Limb (tissue), 2 donors: ENCODE measurements at regions not wholly inside any gene's neighbourhood (a gene's known extent, or its start where the extent isn't known, plus 50 kb on each side); places are given as distances from the start of the nearest gene placed in this dataset.

Source experiments
- DNase-seq, 2 donors: peaks; one replicate each; pipeline ENCODE4 v3.0.0-alpha.2; 2016; ENCODE audit errors: extremely low spot score in 2 of 2

DNA sequence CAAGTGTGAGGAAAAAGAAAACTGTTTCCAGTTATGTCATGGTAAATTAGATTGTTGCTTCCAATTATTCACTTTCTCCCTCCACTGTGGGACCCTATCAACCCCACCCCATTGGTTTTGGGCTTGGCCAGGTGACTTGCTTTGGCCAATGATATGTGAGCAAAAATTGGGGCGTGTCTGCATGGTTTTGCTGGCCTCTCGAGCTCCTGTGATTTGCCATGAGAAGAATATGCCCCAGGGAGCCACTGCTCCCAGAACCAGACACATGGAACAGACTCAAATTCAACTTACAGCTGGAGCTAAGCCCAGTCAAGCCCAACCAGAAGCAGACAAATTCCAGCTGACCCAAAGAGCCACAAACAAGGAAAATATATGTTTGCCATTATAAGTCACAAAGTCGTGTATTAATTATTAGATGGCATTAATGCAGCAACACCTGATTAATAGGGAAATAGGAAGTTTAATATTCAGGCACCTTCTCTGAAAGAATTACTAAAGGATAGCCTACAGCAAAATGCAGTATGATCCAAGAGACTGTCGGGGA is 248.9 kb downstream of the ANAPC1 start:
- DNase-seq, result no peak

DNA sequence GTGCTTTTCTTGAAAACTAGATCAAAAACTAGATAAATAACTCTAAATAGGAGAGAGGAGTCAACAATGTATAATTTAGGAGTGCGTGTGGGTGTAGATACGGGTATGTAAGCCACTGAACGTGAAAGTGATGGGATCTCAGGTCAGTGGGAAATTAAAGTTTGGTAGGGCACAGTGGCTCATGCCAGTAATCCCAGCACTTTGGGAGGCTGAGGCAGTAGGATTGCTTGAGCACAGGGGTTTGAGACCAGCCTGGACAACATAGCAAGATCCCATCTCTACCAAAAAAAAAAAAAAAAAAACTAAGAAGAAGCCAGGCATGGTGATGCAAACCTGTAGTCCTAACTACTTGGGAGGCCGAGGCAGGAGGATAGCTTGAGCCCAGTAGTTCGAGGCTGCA is 247.1 kb downstream of the ANAPC1 start:
- DNase-seq, result no peak

DNA sequence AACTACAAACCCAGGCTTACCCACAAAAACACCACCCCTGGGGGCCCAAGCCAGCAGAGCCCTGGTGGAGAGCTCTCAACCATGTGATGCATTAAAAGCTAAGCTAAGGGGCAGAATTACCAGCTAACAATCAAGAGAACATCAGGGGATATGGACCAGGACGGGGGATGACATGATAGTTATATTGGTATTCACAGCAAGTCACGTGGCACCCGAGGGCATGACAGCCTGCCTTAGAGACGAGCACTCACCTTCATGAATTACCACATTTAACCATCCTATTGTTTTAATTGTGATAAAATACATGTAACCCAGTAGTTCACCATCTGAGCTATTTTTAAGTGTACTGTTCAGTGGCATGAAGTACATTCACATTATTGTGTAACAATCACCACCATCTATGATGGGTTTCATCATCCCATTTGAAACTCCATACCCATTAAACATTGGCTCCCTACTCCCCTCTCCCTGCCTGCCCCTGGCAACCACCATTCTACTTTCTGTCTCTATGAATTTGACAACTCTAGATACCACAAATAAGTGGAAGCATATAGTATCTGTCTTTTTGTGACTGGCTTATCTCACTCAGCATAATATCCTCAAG is 245.6 kb downstream of the ANAPC1 start:
- DNase-seq, result no peak

DNA sequence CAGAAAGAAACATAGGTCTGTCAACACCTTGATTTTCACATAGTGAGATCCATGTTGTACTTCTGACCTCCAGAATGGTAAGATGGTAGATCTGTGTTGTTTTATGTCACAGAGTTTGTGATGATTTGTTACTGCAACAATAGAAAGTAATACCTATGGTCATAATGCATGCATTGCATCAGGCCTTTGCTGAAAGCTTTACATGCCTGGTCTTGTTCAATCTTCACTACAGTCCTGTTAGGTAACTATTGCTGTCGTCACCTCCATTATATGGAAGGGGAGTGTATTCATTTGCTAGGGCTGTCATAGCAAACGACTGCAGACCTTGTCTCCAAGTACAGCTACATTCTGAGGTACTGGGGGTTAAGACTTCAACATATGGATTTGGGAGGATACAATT is 243.5 kb downstream of the ANAPC1 start:
- no peak for DNase-seq

DNA sequence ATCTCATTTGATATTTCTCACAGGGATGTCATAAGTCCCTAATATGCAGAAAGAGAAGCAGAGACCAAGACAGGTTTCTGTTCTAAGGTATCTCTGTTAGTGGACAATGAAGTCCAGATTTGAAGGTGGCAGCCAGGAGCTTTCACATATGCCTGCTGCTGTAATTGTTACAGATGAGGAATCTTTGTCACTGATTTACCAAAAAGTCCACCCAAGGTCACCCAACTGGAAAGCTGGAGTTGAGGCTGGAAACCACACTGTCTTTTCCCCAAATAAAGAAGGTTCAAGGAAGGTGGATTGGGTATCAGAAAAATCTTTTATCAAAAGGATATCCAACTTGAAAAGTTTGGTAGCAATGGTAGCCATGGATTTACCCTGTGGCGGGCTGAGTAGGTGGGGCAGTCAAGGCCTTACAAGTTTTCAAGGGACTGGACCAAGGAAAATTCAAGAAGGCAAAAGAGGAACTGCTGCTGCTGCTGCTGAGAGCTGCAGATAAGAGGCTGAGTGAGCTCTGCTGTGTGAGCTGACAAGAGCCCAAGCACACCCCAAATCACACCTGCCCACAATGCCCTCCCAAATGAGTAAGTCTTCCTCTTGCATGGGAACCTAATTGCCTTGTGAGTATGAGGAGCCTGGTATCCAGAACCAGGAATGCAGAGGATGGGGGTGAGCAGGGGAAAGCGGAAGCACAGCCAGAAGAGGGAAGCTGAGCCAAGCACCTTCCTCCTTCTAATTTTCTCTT is 241.2 kb downstream of the ANAPC1 start:
- DNase-seq, result no peak

DNA sequence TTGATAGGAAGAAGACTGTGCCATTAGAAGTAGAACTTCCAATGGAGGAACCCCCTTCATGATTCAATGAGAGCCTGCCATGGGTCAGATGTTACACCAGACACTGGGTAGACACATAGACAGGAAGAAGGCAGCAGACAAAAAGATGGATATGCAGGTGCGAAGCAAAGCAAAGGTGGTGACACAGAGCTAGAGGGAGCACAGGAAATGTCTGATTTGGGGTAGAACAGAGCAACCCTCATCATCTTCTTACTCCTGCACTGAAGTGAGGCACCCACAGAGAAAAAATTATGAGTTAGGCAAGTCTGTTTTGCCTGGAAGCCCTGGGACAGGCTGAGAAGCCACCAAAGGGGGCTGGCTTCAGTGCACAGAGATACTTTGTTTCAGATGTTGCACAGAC is 240.2 kb downstream of the ANAPC1 start:
- no peak for DNase-seq

DNA sequence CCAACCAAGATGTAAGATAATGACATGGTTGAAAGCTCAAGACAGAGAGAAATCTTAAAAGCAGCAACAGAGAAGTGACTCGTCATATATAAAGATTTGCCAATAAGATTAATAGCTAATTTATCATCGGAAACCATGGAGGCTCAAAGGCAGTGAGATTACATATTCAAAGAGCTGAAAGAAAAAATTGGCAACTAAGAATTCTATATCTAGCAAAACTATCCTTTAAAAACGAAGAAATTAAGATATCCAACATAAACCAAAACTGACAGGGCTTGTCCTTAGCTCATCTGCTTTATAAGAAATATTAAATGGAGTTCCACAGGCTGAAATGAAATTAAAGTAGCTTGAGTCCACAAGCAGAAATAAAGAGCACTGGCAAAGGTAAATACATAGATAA is 236.6 kb downstream of the ANAPC1 start:
- DNase-seq, result no peak

DNA sequence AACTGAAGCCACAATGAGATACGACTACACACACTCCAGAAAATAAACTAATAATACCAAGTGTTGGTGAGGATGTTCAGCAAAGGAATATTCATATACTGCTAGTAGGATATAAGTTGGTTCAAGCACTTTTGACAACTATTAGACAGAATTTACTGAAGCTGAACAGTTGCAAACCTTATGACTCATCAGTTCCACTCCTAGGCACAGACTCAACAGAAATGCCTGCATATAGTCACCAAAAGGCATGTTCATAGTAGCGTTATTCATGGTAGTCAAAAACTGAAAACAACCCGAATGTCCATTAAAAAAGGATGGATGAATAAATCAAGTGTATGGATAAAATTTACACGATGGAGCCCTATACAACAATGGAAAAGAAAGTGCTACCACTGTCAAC is 232.0 kb downstream of the ANAPC1 start:
- no peak for DNase-seq

DNA sequence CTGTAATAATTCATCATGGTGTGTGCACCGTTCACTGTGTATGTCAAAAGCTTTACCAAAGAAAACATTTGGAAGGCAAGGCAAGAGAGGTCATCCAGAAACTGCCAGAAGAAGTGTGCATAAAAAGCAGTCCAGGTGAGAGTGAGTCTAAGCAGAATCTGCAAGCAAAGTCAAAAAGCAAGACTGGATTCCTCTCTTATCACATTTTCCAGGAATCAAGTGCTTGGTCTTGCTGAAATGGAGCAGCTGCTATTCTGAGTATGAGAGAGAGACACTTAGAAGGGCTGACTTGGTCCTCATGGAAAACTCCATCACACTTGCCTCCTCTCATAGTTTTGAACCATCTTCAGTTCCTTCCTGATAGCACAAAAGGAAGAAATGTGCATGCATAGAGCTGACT is 231.3 kb downstream of the ANAPC1 start:
- DNase-seq, result no peak

DNA sequence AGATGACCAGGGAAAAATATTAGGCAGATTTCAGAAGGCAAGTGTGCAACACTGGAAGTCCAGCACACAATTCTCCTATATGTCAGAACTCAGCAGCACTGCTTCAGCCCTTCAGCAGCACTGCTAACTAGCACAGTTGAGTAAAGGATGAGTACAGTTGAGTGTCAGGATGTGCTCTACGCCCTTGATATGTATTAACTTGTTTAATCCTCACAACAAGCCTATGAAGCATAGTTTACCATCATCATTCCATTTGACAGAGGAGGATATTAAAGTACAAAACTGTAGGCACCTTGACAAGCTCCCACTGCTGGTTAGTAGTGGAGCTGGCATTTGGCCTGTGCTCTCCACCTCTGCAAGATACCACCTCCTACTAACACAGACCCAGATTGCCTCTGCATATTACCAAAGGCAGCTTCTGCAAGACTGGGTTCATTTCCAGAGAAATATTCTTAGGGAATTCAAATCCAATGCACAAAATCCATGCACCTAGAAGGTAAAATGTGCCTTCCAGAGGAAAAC is 230.8 kb downstream of the ANAPC1 start:
- no peak for DNase-seq

DNA sequence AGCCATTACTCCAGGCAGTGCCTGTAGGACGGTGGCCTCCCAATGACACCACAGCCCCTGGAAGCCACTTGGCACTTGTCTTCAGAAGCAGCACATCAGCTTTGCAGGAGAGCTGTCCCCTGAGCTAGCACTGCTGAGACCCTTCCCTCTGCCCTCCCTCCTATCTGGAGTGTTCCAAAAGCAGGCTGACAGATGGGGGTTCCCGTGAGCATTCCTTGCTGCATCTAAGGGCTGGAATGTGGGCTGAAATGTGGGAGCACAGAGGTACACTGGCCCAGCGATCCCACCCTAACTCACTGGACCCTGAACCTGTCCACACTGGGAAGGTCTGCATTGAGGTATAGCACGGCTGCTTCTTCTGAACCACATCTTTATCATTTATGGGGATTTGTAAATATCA is 230.1 kb downstream of the ANAPC1 start:
- DNase-seq, result no peak

DNA sequence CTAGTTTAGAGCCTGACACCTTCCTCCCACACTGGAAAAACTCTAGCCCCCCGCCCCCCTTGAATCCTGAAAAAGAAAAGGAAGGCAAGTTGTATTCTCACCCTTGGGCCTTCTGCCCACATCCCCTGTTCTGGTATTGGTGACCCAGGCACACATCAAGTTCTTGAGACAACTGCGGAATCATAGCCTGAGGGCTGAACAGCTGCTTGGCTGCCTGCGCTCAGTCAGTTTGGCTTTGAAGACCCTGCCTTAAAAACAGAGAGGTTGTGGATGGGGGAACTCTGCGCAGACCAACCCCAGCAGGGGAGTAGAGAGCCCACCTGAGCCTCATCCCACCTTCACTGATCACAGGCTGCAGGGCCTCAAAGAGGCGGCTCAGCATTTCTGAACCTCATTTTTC is 229.2 kb downstream of the ANAPC1 start:
- no peak for DNase-seq

DNA sequence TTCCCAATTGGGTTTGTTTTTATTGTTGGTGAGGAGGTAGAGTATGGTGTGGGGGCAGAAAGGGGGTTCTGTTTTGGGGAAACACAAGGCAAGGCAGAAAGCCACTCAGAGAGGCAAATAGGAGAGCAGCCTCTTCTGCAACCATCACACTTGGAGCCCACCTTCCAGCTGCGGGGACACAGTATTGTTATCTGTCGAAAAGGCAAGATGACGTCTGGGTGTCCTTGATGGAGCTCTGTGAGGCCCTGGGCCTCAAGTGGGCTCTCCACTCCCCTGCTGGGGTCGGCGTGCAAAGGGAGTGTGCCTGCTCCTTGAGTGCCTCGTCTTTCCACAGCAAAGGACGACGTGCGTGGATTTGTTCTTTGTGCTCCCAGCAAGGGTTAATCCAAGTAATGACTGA is 227.6 kb downstream of the ANAPC1 start:
- DNase-seq, result no peak

DNA sequence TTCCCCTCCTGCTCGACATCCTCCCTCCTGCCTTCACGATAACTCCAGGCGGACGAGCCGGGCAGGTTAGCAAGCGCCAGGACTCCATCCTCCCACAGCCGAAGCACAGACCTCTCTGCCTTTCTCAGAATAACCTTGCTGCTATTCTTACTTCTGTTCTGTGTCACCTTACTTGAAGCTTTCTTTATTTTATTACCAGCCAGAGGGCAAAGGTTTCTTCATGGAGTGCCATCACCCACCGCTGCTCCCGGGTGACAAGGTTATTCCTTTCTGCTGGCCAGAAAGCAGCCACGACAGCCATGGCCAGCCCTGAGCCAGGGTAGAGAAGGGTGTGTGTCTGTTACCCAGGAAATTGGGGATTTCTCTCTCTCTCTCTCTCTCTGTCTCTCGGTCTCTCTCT is 227.1 kb downstream of the ANAPC1 start:
- DNase-seq, result no peak

DNA sequence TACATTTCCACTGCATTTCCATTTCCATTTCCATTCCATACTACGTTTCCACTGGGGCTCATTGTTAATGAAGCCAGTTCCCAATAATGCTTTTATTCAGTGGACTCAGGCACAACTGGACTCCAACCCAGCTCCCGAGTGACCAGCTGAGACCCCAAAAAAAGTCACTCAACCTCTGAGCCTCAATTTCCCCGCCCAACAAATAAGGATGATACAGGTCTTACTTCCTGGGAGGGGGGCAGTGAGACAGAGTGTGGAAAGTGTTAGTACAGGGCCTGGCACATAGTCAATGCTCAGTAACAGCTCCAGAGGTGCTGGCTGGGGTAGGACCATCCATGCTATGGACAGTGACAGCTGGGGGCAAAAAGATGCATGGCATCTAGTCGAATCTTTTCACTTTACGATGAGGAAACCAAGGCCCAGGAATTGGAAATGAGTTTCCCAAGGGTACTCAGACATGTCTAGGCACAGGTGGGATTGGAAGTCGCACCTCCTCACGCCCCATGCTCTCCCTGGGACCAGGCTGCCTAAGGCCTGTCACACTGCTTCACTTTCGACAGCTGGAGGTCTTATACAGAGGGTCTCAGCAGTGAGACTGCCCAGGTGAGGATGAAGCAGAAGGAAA is 226.5 kb downstream of the ANAPC1 start:
- DNase-seq, result no peak

DNA sequence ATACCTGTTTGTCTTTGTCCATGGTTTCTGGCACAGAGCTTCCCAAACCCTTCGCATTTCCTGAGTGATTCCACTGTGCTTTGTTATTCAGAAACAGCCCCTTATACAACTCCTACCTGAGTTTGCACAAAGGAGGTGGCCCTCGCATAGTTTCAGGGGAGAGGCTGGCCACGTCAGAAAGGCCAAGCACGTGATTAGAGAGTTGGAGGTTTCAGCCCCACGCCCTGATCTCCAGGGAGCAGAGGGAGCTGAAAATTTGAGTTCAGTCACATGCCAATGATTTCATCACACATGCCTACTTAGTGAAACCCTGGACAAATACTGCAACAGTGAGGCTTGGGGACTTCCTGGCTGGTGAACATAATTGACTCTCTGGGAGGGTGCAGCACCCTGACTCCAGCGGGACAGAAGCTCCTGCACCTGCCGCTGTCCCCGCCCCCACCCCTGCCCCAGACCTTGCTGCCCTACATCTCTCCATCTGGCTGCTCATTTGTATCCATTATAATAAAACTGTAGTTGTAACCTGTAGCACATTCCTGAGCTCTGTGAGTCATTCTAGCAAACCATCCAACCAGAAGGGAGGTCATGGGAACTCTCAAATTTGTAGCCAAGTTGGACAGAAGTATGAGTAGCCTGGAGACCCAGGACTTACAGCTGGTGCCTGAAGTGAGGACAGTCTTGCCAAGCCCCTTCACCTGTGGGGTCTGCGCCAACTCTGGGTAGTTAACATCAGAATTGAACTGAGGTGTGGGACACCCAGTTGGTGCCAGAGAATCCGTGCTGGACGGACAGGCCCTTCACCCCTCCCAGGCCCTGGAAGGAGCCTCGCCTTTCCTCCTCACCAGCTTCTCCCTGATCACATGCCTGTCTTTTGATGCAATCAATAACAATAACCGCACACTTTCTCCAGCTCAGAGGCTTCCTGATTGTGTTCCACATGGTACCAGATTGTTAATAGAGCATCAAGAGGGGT is 224.3 kb downstream of the ANAPC1 start:
- no peak for DNase-seq

DNA sequence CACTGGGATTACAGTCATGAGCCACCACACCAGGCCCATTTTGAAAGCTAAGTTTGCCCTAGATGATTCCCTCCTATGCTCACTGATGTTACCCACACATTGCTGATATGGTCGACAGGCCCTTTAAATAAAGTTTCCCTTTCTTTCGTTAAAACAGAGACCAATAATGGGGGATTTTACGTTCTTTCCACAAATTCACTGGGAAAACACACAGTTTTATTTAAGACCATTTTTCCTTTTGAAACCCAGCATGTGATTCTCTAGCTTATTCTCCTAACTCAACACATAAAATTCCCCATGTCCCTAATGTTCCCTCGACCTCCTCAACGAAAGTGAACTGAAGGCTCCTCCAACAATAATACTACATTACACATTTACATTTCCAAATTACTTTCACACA is 223.2 kb downstream of the ANAPC1 start:
- no peak for DNase-seq

DNA sequence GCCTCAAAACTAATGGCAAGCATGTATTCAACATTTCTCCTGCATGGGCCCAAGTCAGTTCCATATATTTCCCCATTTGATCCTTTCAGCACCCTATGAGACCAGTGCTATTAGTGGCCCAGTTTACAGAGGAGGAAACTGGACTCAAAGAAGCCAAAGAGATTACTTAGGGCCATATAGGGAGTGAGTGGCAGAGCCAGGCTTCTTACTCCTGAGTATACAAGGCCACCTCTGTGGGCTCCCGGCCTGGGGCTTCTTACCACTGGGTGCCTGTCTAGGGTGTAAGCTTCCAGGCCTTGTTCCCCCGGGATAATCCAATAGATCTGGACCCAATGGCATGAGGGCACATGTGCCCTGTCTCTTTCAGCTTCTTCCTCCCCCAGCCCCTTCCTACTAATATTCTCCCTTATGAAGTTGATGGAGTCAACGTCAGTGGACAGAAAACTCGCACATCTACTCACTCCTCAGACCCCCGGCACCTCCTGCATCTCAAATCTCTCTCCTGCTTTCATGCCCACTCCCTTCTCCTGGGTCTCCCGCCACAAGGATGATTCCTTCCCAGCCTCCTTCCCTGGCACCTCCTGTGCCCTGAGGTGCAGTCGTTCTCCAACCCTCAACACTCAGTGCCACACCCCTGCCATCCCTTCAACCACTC is 222.6 kb downstream of the ANAPC1 start:
- DNase-seq, result no peak

DNA sequence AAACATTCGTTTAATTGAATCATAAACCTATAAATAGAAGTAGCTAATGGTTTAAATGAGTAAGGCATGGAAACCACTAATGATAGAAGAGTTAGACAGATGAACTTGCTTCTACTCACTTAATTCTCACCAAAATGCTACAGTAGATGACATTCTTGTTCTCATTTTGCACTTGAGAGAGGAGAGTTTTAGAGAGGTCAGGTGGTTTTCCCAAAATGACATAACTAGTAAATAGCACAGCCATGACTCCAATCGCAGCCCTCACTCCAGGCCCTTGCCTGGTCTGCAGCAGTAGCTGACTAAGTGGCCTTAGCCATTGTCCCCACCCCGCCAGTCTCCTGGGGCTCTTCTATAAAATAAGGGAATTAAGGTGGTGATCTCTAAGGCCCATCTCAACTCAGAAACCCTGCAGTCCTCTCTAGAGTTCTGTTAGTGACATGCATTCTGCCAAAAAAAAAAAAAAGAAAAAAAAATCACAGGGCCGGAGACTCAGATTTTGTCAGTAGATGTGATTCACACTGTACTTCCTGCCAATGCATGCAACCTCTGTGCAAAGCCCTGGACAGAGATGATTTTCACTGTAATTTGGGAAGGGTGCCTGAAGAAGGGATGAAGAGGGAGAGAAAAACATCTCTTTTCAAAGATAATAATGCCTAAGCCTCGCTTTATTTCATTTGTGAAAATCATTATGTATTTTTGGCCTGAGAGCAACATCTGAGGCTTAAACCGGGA is 221.8 kb downstream of the ANAPC1 start:
- no peak for DNase-seq

DNA sequence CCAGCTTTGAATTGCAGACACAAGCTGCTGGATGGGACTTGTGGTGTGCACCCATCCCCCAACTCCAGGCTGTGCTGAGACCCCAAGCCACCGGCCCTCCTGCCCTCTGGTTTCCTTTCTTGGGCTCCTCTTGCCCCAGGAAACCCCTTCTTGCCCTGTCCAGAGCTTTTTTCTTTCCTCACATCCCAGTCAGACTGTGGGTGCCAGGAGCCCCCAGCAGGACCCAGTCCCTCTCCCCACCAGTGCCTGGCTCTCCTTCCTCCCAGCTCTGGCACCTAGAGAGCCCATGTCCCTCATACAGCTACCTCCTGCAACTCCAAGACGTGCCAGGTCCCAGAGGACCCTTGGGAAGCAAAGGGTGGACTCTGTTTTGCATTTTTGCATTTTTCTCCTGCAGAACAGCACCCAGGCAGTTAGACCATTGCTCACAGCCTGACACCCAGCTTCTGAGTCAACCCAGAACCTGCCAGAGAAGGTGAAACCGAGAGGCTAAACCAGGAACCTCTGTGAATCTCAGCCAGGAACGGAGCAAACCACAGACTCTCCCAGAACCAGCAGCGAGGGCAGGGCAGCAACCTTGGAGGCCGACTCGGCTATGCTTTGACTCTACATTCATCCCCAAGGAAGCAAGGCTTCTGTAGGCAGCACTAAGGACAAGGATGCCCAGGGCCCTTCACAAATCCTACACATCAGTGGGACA is 221.1 kb downstream of the ANAPC1 start:
- no peak for DNase-seq
